CD4-positive, alpha-beta T cell (primary cell): ENCODE measurements at regions not wholly inside any gene's neighbourhood (a gene's known extent, or its start where the extent isn't known, plus 50 kb on each side); places are given as distances from the start of the nearest gene placed in this dataset.

Source experiments
- ATAC-seq: fragments of 200-7000 bp; cut with Tn5 transposase; one replicate; pipeline ENCODE4 v1.10.0; 2022; ENCODE audit warnings: mild to moderate bottlenecking; ENCODE audit not compliant: poor library complexity
- CTCF ChIA-PET: fragments of 350-600 bp; sonication (Branson Sonifier 250); formaldehyde crosslinking; loops from one replicate; lab custom pipeline; 2021; ENCODE audit warnings: antibody characterized with exemption, inconsistent platforms; lab: Charles Lee
- POLR2A ChIA-PET: fragments of 350-600 bp; sonication (Branson Sonifier 250); formaldehyde crosslinking; loops from one replicate; lab custom pipeline; 2021; ENCODE audit warnings: antibody characterized with exemption, inconsistent platforms; lab: Charles Lee
- DNase-seq, 14 experiments: peaks; one replicate each; pipeline ENCODE4 v3.0.0-alpha.2; 2013 to 2020; ENCODE audit warnings: mixed read lengths in 2 of 14
- H3K27ac ChIP-seq, 2 donors: one replicate each; pipeline versions ENCODE4 v1.5.1 to v1.7.0; 2013; ENCODE audit warnings: low read length in 2 of 2, low read depth in 1 of 2, mild to moderate bottlenecking in 1 of 2
- H3K27me3 ChIP-seq, 2 experiments: 1 replicate in 1 of 2; 2 replicates in 1 of 2; pipeline versions ENCODE4 v1.6.1 to v1.7.0; 2013; ENCODE audit warnings: low read length in 2 of 2, control low read depth in 1 of 2, mild to moderate bottlenecking in 1 of 2, moderate library complexity in 1 of 2; ENCODE audit not compliant: insufficient read depth in 2 of 2, control insufficient read depth in 1 of 2
- H3K36me3 ChIP-seq: one replicate; pipeline ENCODE4 v1.6.1; 2013; ENCODE audit warnings: low read length, control low read depth; ENCODE audit not compliant: insufficient read depth
- H3K4me1 ChIP-seq: one replicate; pipeline ENCODE4 v1.6.1; 2013; ENCODE audit warnings: low read length, control low read depth; ENCODE audit not compliant: insufficient read depth
- H3K4me3 ChIP-seq: one replicate; pipeline ENCODE4 v1.5.1; 2013; ENCODE audit warnings: mild to moderate bottlenecking, low read length, moderate library complexity
- H3K9me3 ChIP-seq, 2 experiments: 1 replicate in 1 of 2; 2 replicates in 1 of 2; pipeline versions ENCODE4 v1.6.1 to v1.7.0; 2013; ENCODE audit warnings: low read length in 2 of 2, mild to moderate bottlenecking in 2 of 2, control low read depth in 1 of 2, moderate library complexity in 1 of 2; ENCODE audit not compliant: control insufficient read depth in 1 of 2, insufficient read depth in 1 of 2
- H3K27ac Mint-ChIP-seq: one replicate; pipeline ENCODE4 v1.8.0; 2020; ENCODE audit warnings: mixed read lengths
- H3K27me3 Mint-ChIP-seq: one replicate; pipeline ENCODE4 v1.8.0; 2021; ENCODE audit warnings: mixed read lengths
- H3K36me3 Mint-ChIP-seq: one replicate; pipeline ENCODE4 v1.8.0; 2021; ENCODE audit warnings: low read depth, mixed read lengths
- H3K4me1 Mint-ChIP-seq: one replicate; pipeline ENCODE4 v1.8.0; 2021; ENCODE audit warnings: low read depth, mixed read lengths
- H3K4me3 Mint-ChIP-seq: one replicate; pipeline ENCODE4 v1.8.0; 2020; ENCODE audit warnings: mild to moderate bottlenecking, mixed read lengths
- H3K9me3 Mint-ChIP-seq: one replicate; pipeline ENCODE4 v1.8.0; 2020; ENCODE audit warnings: mixed read lengths
- intact Hi-C, 2 experiments: fragments of 100-400 bp; cut with DNase I in 1 of 2; cut with micrococcal nuclease in 1 of 2; formaldehyde crosslinking; loops; one replicate each; pipeline versions ENCODE4 v1.15.1 to v1.9.0; 2023 to 2025; cut with DNase I, micrococcal nuclease
- TF ChIP-seq, protein P1 (sequence below): fragments of 200-600 bp; IDR thresholded peaks from one replicate; pipeline ENCODE4 v1.8.0; 2022; ENCODE audit warnings: antibody characterized with exemption, mild to moderate bottlenecking

DNA sequence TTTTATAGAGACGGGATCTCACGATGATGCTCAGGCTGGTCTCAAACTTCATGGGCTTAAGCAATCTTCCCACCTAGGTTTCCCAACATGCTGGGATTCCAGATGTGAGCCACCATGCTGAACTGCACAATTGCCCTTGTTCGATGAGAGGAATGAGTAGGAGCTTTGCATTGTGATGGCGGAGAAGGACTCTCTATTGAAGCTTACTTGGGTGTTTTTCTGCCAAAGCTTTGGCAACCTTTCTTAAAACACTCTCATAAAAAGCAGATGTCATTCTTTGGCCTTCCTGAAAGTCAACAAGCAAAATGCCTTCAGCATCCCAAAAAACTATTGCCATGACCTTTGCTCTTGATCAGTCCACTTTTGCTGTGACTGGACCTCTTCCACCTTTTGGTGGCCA is 904.8 kb upstream of the TMEM132C start:
- Histone ChIP-seq H3K27ac (no peak overlapping the region), H3K27me3 (no peaks in the 10 kb centered on the region), H3K36me3 (no peaks in the 10 kb centered on the region), H3K4me3 (no peak overlapping the region), H3K9me3 (no peaks in the 10 kb centered on the region), H3K4me1 (no peaks in the 10 kb centered on the region)
- Mint-ChIP-seq H3K27me3 (no peaks in the 10 kb centered on the region), H3K36me3 (no peaks in the 10 kb centered on the region), H3K4me1 (no peaks in the 10 kb centered on the region), H3K9me3 (peaks cover 5% of the 10 kb centered on the region), H3K27ac (no peak overlapping the region), H3K4me3 (no peak overlapping the region)
- intact Hi-C loops, result no loop called here
- TF ChIP-seq, protein P1, sequence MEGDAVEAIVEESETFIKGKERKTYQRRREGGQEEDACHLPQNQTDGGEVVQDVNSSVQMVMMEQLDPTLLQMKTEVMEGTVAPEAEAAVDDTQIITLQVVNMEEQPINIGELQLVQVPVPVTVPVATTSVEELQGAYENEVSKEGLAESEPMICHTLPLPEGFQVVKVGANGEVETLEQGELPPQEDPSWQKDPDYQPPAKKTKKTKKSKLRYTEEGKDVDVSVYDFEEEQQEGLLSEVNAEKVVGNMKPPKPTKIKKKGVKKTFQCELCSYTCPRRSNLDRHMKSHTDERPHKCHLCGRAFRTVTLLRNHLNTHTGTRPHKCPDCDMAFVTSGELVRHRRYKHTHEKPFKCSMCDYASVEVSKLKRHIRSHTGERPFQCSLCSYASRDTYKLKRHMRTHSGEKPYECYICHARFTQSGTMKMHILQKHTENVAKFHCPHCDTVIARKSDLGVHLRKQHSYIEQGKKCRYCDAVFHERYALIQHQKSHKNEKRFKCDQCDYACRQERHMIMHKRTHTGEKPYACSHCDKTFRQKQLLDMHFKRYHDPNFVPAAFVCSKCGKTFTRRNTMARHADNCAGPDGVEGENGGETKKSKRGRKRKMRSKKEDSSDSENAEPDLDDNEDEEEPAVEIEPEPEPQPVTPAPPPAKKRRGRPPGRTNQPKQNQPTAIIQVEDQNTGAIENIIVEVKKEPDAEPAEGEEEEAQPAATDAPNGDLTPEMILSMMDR, result no peak
- CTCF ChIA-PET, result no interaction called here
- DNase-seq (no peak), ATAC-seq (no peak)
- POLR2A ChIA-PET, result no interaction called here

DNA sequence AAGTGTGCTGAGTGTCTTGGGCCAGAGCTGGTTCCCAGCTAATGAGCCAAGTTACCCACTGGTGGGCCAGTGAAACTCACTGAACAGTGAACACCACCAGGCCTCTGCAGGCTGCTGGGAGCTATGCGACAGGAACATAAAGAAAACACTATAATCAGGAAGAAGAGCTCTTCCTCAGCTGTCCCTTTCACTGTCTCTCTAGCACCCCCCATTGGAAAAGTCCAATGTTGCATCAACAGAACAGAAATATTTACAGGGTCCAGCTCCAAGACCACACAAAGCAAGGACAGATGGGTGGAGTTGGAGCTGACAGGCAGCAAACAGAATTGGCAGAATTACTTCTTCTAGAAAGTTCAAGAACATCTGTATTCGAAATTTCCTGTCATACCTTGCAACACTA is 903.6 kb upstream of the TMEM132C start:
- H3K36me3 Mint-ChIP-seq, result no peaks in the 10 kb centered on the region
- TF ChIP-seq, protein P1, result no peak
- Histone ChIP-seq H3K27ac (no peak overlapping the region), H3K4me3 (no peak overlapping the region), H3K9me3 (no peaks in the 10 kb centered on the region), H3K36me3 (no peaks in the 10 kb centered on the region), H3K4me1 (no peaks in the 10 kb centered on the region), H3K27me3 (no peaks in the 10 kb centered on the region)
- H3K27me3 Mint-ChIP-seq, result no peaks in the 10 kb centered on the region
- ATAC-seq, result no peak
- H3K27ac Mint-ChIP-seq, result no peak overlapping the region
- DNase-seq, result no peak
- CTCF ChIA-PET, result no interaction called here
- peaks cover 5% of the 10 kb centered on the region for H3K9me3 Mint-ChIP-seq
- POLR2A ChIA-PET, result no interaction called here
- no peak overlapping the region for H3K4me3 Mint-ChIP-seq
- no peaks in the 10 kb centered on the region for H3K4me1 Mint-ChIP-seq
- intact Hi-C loops, result no loop called here

DNA sequence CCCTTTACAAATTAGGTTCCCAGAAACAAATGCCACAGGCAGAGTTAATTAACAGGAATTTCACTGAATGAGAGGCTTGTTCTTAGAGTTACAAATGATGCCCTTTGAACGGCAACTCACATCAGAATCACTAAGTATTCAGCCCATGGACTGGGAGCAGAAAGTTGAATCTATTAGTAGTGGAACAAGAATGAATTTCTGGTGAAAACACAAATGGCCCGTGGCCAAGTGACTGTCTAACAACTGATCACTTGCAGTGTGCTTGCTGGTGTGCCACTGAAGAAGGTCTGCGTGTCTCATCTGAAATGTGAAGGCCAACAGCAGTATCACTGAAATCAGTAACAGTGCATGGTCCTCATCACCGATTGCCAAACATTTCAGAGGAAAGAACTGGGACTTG is 893.4 kb upstream of the TMEM132C start:
- H3K27ac Mint-ChIP-seq, result no peak overlapping the region
- peaks cover 5% of the 10 kb centered on the region for H3K27me3 Mint-ChIP-seq
- ATAC-seq (no peak), DNase-seq (no peak)
- CTCF ChIA-PET, result no interaction called here
- no peaks in the 10 kb centered on the region for H3K36me3 Mint-ChIP-seq
- Histone ChIP-seq H3K36me3 (no peaks in the 10 kb centered on the region), H3K27ac (no peak overlapping the region), H3K4me1 (no peaks in the 10 kb centered on the region), H3K9me3 (peaks cover 0 to 15% of the 10 kb centered on the region in 2 experiments), H3K27me3 (no peaks in the 10 kb centered on the region), H3K4me3 (no peak overlapping the region)
- H3K9me3 Mint-ChIP-seq, result peaks cover 3% of the 10 kb centered on the region
- no peak overlapping the region for H3K4me3 Mint-ChIP-seq
- H3K4me1 Mint-ChIP-seq, result no peaks in the 10 kb centered on the region
- TF ChIP-seq, protein P1, result no peak
- intact Hi-C loops, result no loop called here
- POLR2A ChIA-PET, result no interaction called here
